ENCODE measurements at regions not wholly inside any gene's neighbourhood (a gene's known extent, or its start where the extent isn't known, plus 50 kb on each side); places are given as distances from the start of the nearest gene placed in this dataset.
"Not testable (repeated sequence)": the region's sequence is repeated elsewhere in the genome, so short reads cannot be mapped to it uniquely, and the experiment has no call there.

DNA sequence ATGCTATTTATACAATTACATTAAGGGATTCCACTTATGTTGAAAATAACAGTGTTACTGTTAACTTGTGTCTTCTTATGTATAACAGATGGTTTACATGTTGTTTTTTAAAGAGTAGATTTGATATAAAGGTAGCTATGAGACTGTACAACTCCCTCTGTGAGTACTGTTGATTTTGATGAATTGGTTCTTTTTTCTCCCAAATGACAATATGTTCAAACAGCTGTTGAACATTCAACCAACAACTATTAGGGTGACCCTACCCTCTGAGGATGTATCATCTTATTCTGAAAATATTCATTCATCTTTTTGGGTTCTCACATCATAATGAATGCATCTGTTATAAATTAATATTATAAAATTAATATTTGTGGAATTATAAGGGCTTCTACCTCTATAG, 456.9 kb upstream of the MGAT4C start:
- CTCF ChIA-PET, result no interaction called here
- no peaks in the 10 kb centered on the region for H3K27me3 Mint-ChIP-seq (ENCODE audit: unreplicated experiment)
- no peak for DNase-seq
- H3K4me1 Mint-ChIP-seq (ENCODE audit: low read depth, unreplicated experiment), result peaks cover 11% of the 10 kb centered on the region
- H3K36me3 Mint-ChIP-seq (ENCODE audit: insufficient read depth, unreplicated experiment), result peaks cover 5% of the 10 kb centered on the region
- TF ChIP-seq, protein P1, sequence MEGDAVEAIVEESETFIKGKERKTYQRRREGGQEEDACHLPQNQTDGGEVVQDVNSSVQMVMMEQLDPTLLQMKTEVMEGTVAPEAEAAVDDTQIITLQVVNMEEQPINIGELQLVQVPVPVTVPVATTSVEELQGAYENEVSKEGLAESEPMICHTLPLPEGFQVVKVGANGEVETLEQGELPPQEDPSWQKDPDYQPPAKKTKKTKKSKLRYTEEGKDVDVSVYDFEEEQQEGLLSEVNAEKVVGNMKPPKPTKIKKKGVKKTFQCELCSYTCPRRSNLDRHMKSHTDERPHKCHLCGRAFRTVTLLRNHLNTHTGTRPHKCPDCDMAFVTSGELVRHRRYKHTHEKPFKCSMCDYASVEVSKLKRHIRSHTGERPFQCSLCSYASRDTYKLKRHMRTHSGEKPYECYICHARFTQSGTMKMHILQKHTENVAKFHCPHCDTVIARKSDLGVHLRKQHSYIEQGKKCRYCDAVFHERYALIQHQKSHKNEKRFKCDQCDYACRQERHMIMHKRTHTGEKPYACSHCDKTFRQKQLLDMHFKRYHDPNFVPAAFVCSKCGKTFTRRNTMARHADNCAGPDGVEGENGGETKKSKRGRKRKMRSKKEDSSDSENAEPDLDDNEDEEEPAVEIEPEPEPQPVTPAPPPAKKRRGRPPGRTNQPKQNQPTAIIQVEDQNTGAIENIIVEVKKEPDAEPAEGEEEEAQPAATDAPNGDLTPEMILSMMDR (IDR thresholded peaks at IDR 0.05; ENCODE audit: unreplicated experiment), result no peak
- H3K27ac Mint-ChIP-seq (ENCODE audit: unreplicated experiment), result peak overlapping the region; percentile 89
- H3K4me3 Mint-ChIP-seq (ENCODE audit: low read depth, unreplicated experiment), result peak overlapping the region; percentile 53
- BruUV-seq (replicated peaks), result no TSS peak
- intact Hi-C loops (cut with micrococcal nuclease; ENCODE audit: unreplicated experiment), result loop anchor here (5.0 kb wide), 1 partner anchor 451 kb away; no protein-coding TSS in a partner anchor
- peaks cover 5% of the 10 kb centered on the region for H3K9me3 Mint-ChIP-seq (ENCODE audit: low read depth, unreplicated experiment)

DNA sequence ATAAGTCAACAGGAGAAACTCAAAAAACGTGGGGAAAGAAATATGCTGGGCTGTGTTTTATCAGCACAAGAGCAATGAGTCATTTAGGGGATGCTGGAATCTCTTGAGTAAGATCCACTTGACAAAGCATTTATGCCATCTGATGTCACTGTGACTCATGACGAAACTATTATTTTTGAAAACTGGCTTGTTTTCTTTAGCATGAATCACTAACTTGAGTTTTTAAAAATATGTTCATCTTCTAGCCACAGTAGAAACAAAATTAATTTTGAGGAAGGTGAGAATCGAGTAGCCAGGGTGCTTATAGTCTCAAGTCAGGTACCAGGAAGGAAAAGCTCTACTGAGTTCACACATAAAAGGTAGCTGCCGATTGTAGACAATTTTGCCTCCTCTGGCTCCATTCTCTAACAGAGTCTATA, 456.2 kb upstream of the MGAT4C start:
- TF ChIP-seq, protein P1 (IDR thresholded peaks at IDR 0.05; ENCODE audit: unreplicated experiment), result no peak
- CTCF ChIA-PET, result no interaction called here
- DNase-seq, result peak; percentile 29
- BruUV-seq (replicated peaks), result no TSS peak
- H3K9me3 Mint-ChIP-seq (ENCODE audit: low read depth, unreplicated experiment), result peaks cover 5% of the 10 kb centered on the region
- peaks cover 5% of the 10 kb centered on the region for H3K36me3 Mint-ChIP-seq (ENCODE audit: insufficient read depth, unreplicated experiment)
- H3K4me1 Mint-ChIP-seq (ENCODE audit: low read depth, unreplicated experiment), result peaks cover 11% of the 10 kb centered on the region
- H3K27ac Mint-ChIP-seq (ENCODE audit: unreplicated experiment), result peak overlapping the region; percentile 89
- intact Hi-C loops (cut with micrococcal nuclease; ENCODE audit: unreplicated experiment), result loop anchor here (5.0 kb wide), 1 partner anchor 450 kb away; no protein-coding TSS in a partner anchor
- H3K4me3 Mint-ChIP-seq (ENCODE audit: low read depth, unreplicated experiment), result peak overlapping the region; percentile 53
- no peaks in the 10 kb centered on the region for H3K27me3 Mint-ChIP-seq (ENCODE audit: unreplicated experiment)

DNA sequence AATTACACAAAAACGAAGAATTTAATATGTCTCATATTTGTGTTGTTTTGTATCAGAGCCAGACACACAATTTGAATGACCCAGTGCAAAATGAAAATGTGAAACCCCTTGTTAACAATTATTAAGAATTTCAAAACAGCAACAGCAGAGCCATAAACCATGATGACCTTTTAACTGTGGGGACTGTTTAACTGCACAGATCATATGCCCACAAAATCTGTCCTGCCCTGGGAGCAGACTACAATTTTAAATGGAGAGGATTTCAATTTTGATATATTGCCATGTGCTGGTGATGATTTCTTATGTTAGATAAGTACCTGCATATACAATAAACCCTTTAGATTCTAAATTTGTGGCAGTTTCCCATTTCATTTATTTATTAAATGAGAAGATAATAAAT, 455.5 kb upstream of the MGAT4C start:
- no peak for DNase-seq
- H3K36me3 Mint-ChIP-seq (ENCODE audit: insufficient read depth, unreplicated experiment), result peaks cover 5% of the 10 kb centered on the region
- peaks cover 11% of the 10 kb centered on the region for H3K9me3 Mint-ChIP-seq (ENCODE audit: low read depth, unreplicated experiment)
- H3K4me1 Mint-ChIP-seq (ENCODE audit: low read depth, unreplicated experiment), result peaks cover 11% of the 10 kb centered on the region
- no peaks in the 10 kb centered on the region for H3K27me3 Mint-ChIP-seq (ENCODE audit: unreplicated experiment)
- H3K4me3 Mint-ChIP-seq (ENCODE audit: low read depth, unreplicated experiment), result no peak overlapping the region
- CTCF ChIA-PET, result no interaction called here
- TF ChIP-seq, protein P1 (IDR thresholded peaks at IDR 0.05; ENCODE audit: unreplicated experiment), result no peak
- no TSS peak for BruUV-seq (replicated peaks)
- intact Hi-C loops (cut with micrococcal nuclease; ENCODE audit: unreplicated experiment), result loop anchor here (5.0 kb wide), 1 partner anchor 449 kb away; no protein-coding TSS in a partner anchor
- no peak overlapping the region for H3K27ac Mint-ChIP-seq (ENCODE audit: unreplicated experiment)

DNA sequence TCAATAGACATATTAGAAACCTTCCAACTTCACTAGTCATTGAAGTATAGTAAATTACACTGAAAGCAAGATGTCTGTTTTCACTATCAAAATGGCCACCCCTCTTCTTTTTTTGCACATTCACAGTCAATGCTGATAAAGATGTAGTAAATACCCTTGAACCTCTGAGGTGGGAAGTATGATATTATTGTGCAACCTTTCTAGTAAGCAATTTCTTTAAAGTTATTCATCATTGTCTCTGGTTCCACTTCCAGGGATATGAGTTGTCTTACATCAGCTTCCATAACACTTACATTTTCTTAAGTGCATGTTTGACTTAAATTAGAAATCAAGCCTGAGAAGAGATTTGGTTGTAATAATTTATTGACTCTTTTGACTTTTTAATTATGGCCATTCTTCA, 453.9 kb upstream of the MGAT4C start:
- peaks cover 11% of the 10 kb centered on the region for H3K9me3 Mint-ChIP-seq (ENCODE audit: low read depth, unreplicated experiment)
- intact Hi-C loops (cut with micrococcal nuclease; ENCODE audit: unreplicated experiment), result loop anchor here (5.0 kb wide), 1 partner anchor 448 kb away; no protein-coding TSS in a partner anchor
- no peak overlapping the region for H3K27ac Mint-ChIP-seq (ENCODE audit: unreplicated experiment)

DNA sequence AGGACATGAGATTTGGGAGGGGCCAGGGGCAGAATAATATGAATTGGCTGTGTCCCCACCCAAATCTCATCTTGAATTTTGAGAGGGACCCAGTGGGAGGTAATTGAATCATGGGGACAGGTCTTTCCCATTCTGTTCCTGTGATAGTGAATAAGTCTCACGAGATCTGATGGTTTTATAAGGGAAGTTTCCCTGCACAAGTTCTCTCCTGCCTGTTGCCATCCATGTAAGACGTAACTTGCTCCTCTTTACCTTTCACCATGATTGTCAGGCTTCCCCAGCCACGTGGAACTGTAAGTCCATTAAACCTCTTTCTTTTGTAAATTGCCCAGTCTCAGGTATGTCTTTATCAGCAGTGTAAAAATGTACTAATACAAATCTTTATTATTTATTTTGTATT, 452.8 kb upstream of the MGAT4C start:
- H3K4me1 Mint-ChIP-seq (ENCODE audit: low read depth, unreplicated experiment), result peaks cover 11% of the 10 kb centered on the region
- H3K36me3 Mint-ChIP-seq (ENCODE audit: insufficient read depth, unreplicated experiment); H3K4me3 Mint-ChIP-seq (ENCODE audit: low read depth, unreplicated experiment); H3K27ac Mint-ChIP-seq (ENCODE audit: unreplicated experiment); CTCF ChIA-PET; H3K9me3 Mint-ChIP-seq (ENCODE audit: low read depth, unreplicated experiment); intact Hi-C loops (cut with micrococcal nuclease; ENCODE audit: unreplicated experiment); H3K27me3 Mint-ChIP-seq (ENCODE audit: unreplicated experiment); BruUV-seq (replicated peaks); DNase-seq: not testable (repeated sequence)

More for the DNA sequence above, 453.9 kb upstream of the MGAT4C start:
- Mint-ChIP-seq H3K27me3 (ENCODE audit: unreplicated experiment) (no peaks in the 10 kb centered on the region), H3K36me3 (ENCODE audit: insufficient read depth, unreplicated experiment) (peaks cover 5% of the 10 kb centered on the region), H3K4me3 (ENCODE audit: low read depth, unreplicated experiment) (no peak overlapping the region), H3K4me1 (ENCODE audit: low read depth, unreplicated experiment) (peaks cover 11% of the 10 kb centered on the region)
- BruUV-seq (replicated peaks), result no TSS peak
- TF ChIP-seq, protein P1 (IDR thresholded peaks at IDR 0.05; ENCODE audit: unreplicated experiment), result no peak
- CTCF ChIA-PET, result no interaction called here
- no peak for DNase-seq
